H9 (cell line): ENCODE measurements at regions not wholly inside any gene's neighbourhood (a gene's known extent, or its start where the extent isn't known, plus 50 kb on each side); places are given as distances from the start of the nearest gene placed in this dataset.

Experiments
- DNase-seq: peaks from one replicate; pipeline ENCODE4 v3.0.0-alpha.2; 2017
- H2AFZ ChIP-seq: one replicate; pipeline ENCODE4 v1.6.1; 2013; ENCODE audit warnings: mild to moderate bottlenecking, low read length, control low read depth, moderate library complexity
- H2AK5ac ChIP-seq: 2 replicates; pipeline ENCODE4 v1.6.1; 2013; ENCODE audit warnings: low read length, control low read depth, mixed read lengths; ENCODE audit not compliant: insufficient read length
- H2BK120ac ChIP-seq: one replicate; pipeline ENCODE4 v1.6.1; 2013; ENCODE audit warnings: low read depth, mild to moderate bottlenecking, low read length, control low read depth, inconsistent platforms; ENCODE audit not compliant: poor library complexity, severe bottlenecking
- H2BK12ac ChIP-seq: 2 replicates; pipeline ENCODE4 v1.6.1; 2013; ENCODE audit warnings: low read length, control low read depth, mixed read lengths, low read depth; ENCODE audit not compliant: insufficient read length
- H2BK15ac ChIP-seq: 2 replicates; pipeline ENCODE4 v1.6.1; 2013; ENCODE audit warnings: low read depth, low read length, control low read depth
- H2BK20ac ChIP-seq: one replicate; pipeline ENCODE4 v1.6.1; 2013; ENCODE audit warnings: low read depth, mild to moderate bottlenecking, low read length, control low read depth, inconsistent platforms; ENCODE audit not compliant: poor library complexity, severe bottlenecking
- H2BK5ac ChIP-seq: 2 replicates; pipeline ENCODE4 v1.6.1; 2013; ENCODE audit warnings: low read length, control low read depth, mixed read lengths; ENCODE audit not compliant: insufficient read length
- H3K14ac ChIP-seq: 2 replicates; pipeline ENCODE4 v1.6.1; 2013; ENCODE audit warnings: low read length, control low read depth; ENCODE audit not compliant: insufficient read depth
- H3K18ac ChIP-seq: 2 replicates; pipeline ENCODE4 v1.6.1; 2013; ENCODE audit warnings: low read depth, mild to moderate bottlenecking, mixed read lengths, low read length, control low read depth; ENCODE audit not compliant: insufficient read length
- H3K23ac ChIP-seq: 2 replicates; pipeline ENCODE4 v1.6.1; 2013; ENCODE audit warnings: low read length, control low read depth, mixed read lengths, low read depth; ENCODE audit not compliant: insufficient read length
- H3K23me2 ChIP-seq: 2 replicates; pipeline ENCODE4 v1.6.1; 2013; ENCODE audit warnings: low read depth, mild to moderate bottlenecking, mixed read lengths, low read length, control low read depth; ENCODE audit not compliant: insufficient read length, poor library complexity, severe bottlenecking
- H3K27ac ChIP-seq: 2 replicates; pipeline ENCODE4 v1.5.1; 2013; ENCODE audit warnings: low read length, control low read depth, mixed read lengths, low read depth; ENCODE audit not compliant: insufficient read length
- H3K27me3 ChIP-seq: 2 replicates; pipeline ENCODE4 v1.6.1; 2013; ENCODE audit warnings: low read length, control low read depth, inconsistent platforms; ENCODE audit not compliant: insufficient read depth
- H3K4ac ChIP-seq: 2 replicates; pipeline ENCODE4 v1.6.1; 2013; ENCODE audit warnings: low read depth, mild to moderate bottlenecking, control low read depth, inconsistent platforms, low read length, moderate library complexity
- H3K4me1 ChIP-seq: 2 replicates; pipeline ENCODE4 v1.6.1; 2013; ENCODE audit warnings: low read length, control low read depth, inconsistent platforms; ENCODE audit not compliant: insufficient read depth
- H3K4me2 ChIP-seq: 2 replicates; pipeline ENCODE4 v1.6.1; 2013; ENCODE audit warnings: low read length, control low read depth, mixed read lengths; ENCODE audit not compliant: insufficient read length, insufficient read depth
- H3K56ac ChIP-seq: 2 replicates; pipeline ENCODE4 v1.6.1; 2013; ENCODE audit warnings: low read depth, mild to moderate bottlenecking, mixed read lengths, low read length, control low read depth; ENCODE audit not compliant: insufficient read length
- H3K79me1 ChIP-seq: 2 replicates; pipeline ENCODE4 v1.6.1; 2013; ENCODE audit warnings: low read depth, mild to moderate bottlenecking, moderate library complexity, low read length, control low read depth, inconsistent platforms; ENCODE audit not compliant: insufficient read depth, poor library complexity, severe bottlenecking
- H3K79me2 ChIP-seq: 2 replicates; pipeline ENCODE4 v1.6.1; 2013; ENCODE audit warnings: low read length, control low read depth, inconsistent platforms; ENCODE audit not compliant: insufficient read depth
- H3K9ac ChIP-seq: 2 replicates; pipeline ENCODE4 v1.6.1; 2013; ENCODE audit warnings: low read length, control low read depth, mixed read lengths; ENCODE audit not compliant: insufficient read length; ENCODE audit errors: extremely low read depth
- H3K9me3 ChIP-seq: one replicate; pipeline ENCODE4 v1.6.1; 2013; ENCODE audit warnings: low read depth, low read length, inconsistent platforms; ENCODE audit not compliant: control insufficient read depth
- H3T11ph ChIP-seq: one replicate; pipeline ENCODE4 v1.6.1; 2013; ENCODE audit warnings: mild to moderate bottlenecking, low read length, control low read depth, inconsistent platforms
- H4K20me1 ChIP-seq: one replicate; pipeline ENCODE4 v1.6.1; 2013; ENCODE audit not compliant: control insufficient read depth, insufficient read length, insufficient read depth
- H4K5ac ChIP-seq: 2 replicates; pipeline ENCODE4 v1.6.1; 2013; ENCODE audit warnings: low read depth, mild to moderate bottlenecking, mixed read lengths, low read length, control low read depth; ENCODE audit not compliant: insufficient read length
- H4K8ac ChIP-seq: replicated peaks from 2 replicates; pipeline ENCODE4 v1.6.1; 2013; ENCODE audit warnings: low read length, control low read depth, mixed read lengths, low read depth; ENCODE audit not compliant: insufficient read length
- H4K91ac ChIP-seq: 2 replicates; pipeline ENCODE4 v1.6.1; 2013; ENCODE audit warnings: low read depth, mild to moderate bottlenecking, moderate library complexity, mixed read lengths, low read length, control low read depth; ENCODE audit not compliant: insufficient read length
- H3K27ac Mint-ChIP-seq, 3 experiments: 2 replicates in 2 of 3; 3 replicates in 1 of 3; pipeline ENCODE4 v1.8.0; 2020 to 2021; ENCODE audit warnings: mixed read lengths in 3 of 3, mild to moderate bottlenecking in 1 of 3, moderate library complexity in 1 of 3
- H3K27me3 Mint-ChIP-seq: 2 replicates; pipeline ENCODE4 v1.8.0; 2021; ENCODE audit warnings: low read depth, mild to moderate bottlenecking, moderate library complexity, mixed read lengths
- H3K36me3 Mint-ChIP-seq, 3 experiments: 2 replicates in 2 of 3; 3 replicates in 1 of 3; pipeline ENCODE4 v1.8.0; 2020 to 2021; ENCODE audit warnings: low read depth in 3 of 3, mixed read lengths in 3 of 3; ENCODE audit not compliant: insufficient read depth in 1 of 3
- H3K4me1 Mint-ChIP-seq, 2 experiments: 2 replicates each; pipeline ENCODE4 v1.8.0; 2020; ENCODE audit warnings: mixed read lengths in 2 of 2
- H3K4me3 Mint-ChIP-seq, 2 experiments: 2 replicates in 1 of 2; 3 replicates in 1 of 2; pipeline ENCODE4 v1.8.0; 2020 to 2021; ENCODE audit warnings: mild to moderate bottlenecking in 2 of 2, mixed read lengths in 2 of 2, moderate library complexity in 1 of 2
- H3K9me3 Mint-ChIP-seq, 2 experiments: 2 replicates in 1 of 2; 3 replicates in 1 of 2; pipeline ENCODE4 v1.8.0; 2020; ENCODE audit warnings: mild to moderate bottlenecking in 2 of 2, mixed read lengths in 2 of 2, moderate library complexity in 1 of 2
- CTCF ChIP-seq: fragments of 200-600 bp; sonication (generic); conservative IDR thresholded peaks from 3 replicates; pipeline ENCODE4 v1.8.0; 2021; ENCODE audit warnings: antibody characterized with exemption, mild to moderate bottlenecking
- WGBS: extraction: QIAGEN DNeasy Blood & Tissue Kit; methylation state at CpG from one replicate; pipeline ENCODE4 v1.1.7; 2013; ENCODE audit warnings: missing lambda C conversion rate, low lambda C conversion rate, mixed read lengths; ENCODE audit not compliant: insufficient read length; ENCODE audit errors: extremely low coverage; 5-methylcytosine and 5-hydroxymethylcytosine counted together

- H3K14ac ChIP-seq, result no peak overlapping the region
Observed at GRCh38 chr5:109614301-109614700, 75.4 kb upstream of the MAN2A1 start.

More at GRCh38 chr5:109614301-109614700, 75.4 kb upstream of the MAN2A1 start:
- Mint-ChIP-seq H3K36me3 (no peaks in the 10 kb centered on the region), H3K4me3 (no peak overlapping the region), H3K4me1 (peaks cover 0 to 3% of the 10 kb centered on the region in 2 experiments; a peak in 2 of 4 replicates), H3K27me3 (no peaks in the 10 kb centered on the region), H3K27ac (no peak overlapping the region), H3K9me3 (no peaks in the 10 kb centered on the region)
- WGBS, result no CpG with 5 or more reads among the region's 4 CpGs
- H2BK15ac ChIP-seq, result no peak overlapping the region
- H3K4me2 ChIP-seq, result no peak overlapping the region
- H4K20me1 ChIP-seq, result no peaks in the 10 kb centered on the region
- no peak overlapping the region for H4K91ac ChIP-seq
- no peak overlapping the region for H3K56ac ChIP-seq
- no peak overlapping the region for H3K23ac ChIP-seq
- H3K79me2 ChIP-seq, result no peaks in the 10 kb centered on the region
- no peak overlapping the region for H2BK5ac ChIP-seq
- no peak overlapping the region for H3K27ac ChIP-seq
- H3K4ac ChIP-seq, result no peak overlapping the region
- H3K79me1 ChIP-seq, result no peaks in the 10 kb centered on the region
- H3K18ac ChIP-seq, result no peak overlapping the region
- no peak overlapping the region for H2BK20ac ChIP-seq
- no peaks in the 10 kb centered on the region for H3K27me3 ChIP-seq
- no peak overlapping the region for H3T11ph ChIP-seq
- DNase-seq, result no peak
- H2AFZ ChIP-seq, result no peak overlapping the region
- H3K9me3 ChIP-seq, result no peaks in the 10 kb centered on the region
- no peak overlapping the region for H2BK120ac ChIP-seq
- H4K5ac ChIP-seq, result no peak overlapping the region
- H4K8ac ChIP-seq, result no peak overlapping the region
- H2AK5ac ChIP-seq, result no peak overlapping the region
- H3K4me1 ChIP-seq, result no peaks in the 10 kb centered on the region
- no peak overlapping the region for H3K9ac ChIP-seq
- H3K23me2 ChIP-seq, result no peaks in the 10 kb centered on the region
- TF ChIP-seq CTCF, result no peak
- H2BK12ac ChIP-seq, result no peak overlapping the region
